ENCODE measurements at regions not wholly inside any gene's neighbourhood (a gene's known extent, or its start where the extent isn't known, plus 50 kb on each side); places are given as distances from the start of the nearest gene placed in this dataset.
"Not testable (repeated sequence)": the region's sequence is repeated elsewhere in the genome, so short reads cannot be mapped to it uniquely, and the experiment has no call there.

DNA sequence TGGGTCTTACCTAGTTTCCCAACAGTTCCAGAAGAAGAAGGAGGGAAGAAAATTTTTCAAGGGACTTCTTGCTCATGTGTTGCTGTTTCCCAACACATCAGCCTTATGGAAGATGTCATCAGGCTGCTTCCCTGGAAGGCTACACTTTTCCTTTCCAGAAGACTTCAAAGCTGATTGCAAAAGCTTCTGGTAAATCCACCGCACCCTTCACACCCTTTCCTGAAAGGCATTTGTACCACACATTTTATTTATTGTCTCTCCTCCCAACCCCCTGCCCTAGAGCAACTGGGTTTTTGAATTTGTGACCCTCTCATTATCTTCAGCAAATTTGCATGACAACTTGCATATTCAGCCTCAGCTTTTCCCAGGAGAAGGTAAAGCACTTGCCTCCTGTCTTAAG lies 80.5 kb upstream of the POTED start:
- H3K27ac ChIP-seq (ENCODE audit: low read depth in 1 of 2, low read length in 2 of 2); H3K4me1 Mint-ChIP-seq; DNase-seq; H4K20me1 ChIP-seq (ENCODE audit: insufficient read depth, low read length); H3K27me3 ChIP-seq (ENCODE audit: control insufficient read depth in 2 of 2, insufficient read depth in 2 of 2, low read length in 2 of 2); H3K4me2 ChIP-seq (replicated peaks; ENCODE audit: extremely low read depth, low read length, poor library complexity, severe bottlenecking); H3K36me3 Mint-ChIP-seq; H3K4me3 Mint-ChIP-seq; H3K4me3 ChIP-seq (replicated peaks in 1 of 3; ENCODE audit: low read depth in 2 of 3, low read length in 3 of 3); H3K27me3 Mint-ChIP-seq (ENCODE audit: low read depth in 3 of 3); H3K27ac Mint-ChIP-seq; H3K9ac ChIP-seq (ENCODE audit: insufficient read depth, low read length, poor library complexity, severe bottlenecking); H3K36me3 ChIP-seq (replicated peaks in 1 of 2; ENCODE audit: control insufficient read depth in 1 of 2, insufficient read depth in 2 of 2, low read length in 2 of 2); intact Hi-C loops (cut with micrococcal nuclease); H3K79me2 ChIP-seq (ENCODE audit: insufficient read depth, low read length); H2AFZ ChIP-seq (ENCODE audit: insufficient read depth, low read depth, low read length, poor library complexity, severe bottlenecking); H3K4me1 ChIP-seq (ENCODE audit: control insufficient read depth in 1 of 2, insufficient read depth in 2 of 2, low read length in 2 of 2): not testable (repeated sequence)
- 43% methylated on average over 1 of the region's 1 CpG for WGBS (ENCODE audit: insufficient coverage)
- H3K9me3 Mint-ChIP-seq, result peaks cover 0 to 17% (median 3%) of the 10 kb centered on the region in 7 donors
- H3K9me3 ChIP-seq (replicated peaks in 1 of 2; ENCODE audit: control insufficient read depth in 1 of 2, insufficient read depth in 1 of 2, low read length in 2 of 2), result peaks cover 14 to 19% of the 10 kb centered on the region in 2 donors

DNA sequence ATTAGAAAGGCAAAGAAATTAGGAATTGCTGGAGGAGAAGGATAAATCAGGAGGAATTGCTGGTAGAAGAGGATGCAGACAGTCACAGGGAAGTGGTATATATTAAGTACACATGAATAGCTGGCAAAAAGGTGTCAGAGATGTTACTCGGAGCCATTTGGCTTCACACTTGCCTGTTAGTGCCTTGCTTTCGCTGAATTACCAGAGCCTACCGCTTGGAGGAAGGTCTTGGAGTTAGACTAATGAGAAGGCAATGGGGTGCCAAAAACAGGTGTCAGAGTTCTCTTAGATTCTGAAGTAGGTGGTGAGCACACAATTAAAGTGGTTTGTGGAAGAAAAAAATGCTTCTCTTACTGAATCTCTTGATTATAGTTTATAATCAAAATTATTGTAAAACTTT lies 79.9 kb upstream of the POTED start:
- H3K9me3 Mint-ChIP-seq, result peaks cover 0 to 17% (median 3%) of the 10 kb centered on the region in 7 donors
- H3K79me2 ChIP-seq (ENCODE audit: insufficient read depth, low read length); H3K27ac ChIP-seq (ENCODE audit: low read depth in 1 of 2, low read length in 2 of 2); H3K36me3 ChIP-seq (replicated peaks in 1 of 2; ENCODE audit: control insufficient read depth in 1 of 2, insufficient read depth in 2 of 2, low read length in 2 of 2); H3K4me1 Mint-ChIP-seq; H3K36me3 Mint-ChIP-seq; intact Hi-C loops (cut with micrococcal nuclease); H3K4me3 ChIP-seq (replicated peaks in 1 of 3; ENCODE audit: low read depth in 2 of 3, low read length in 3 of 3); H3K4me3 Mint-ChIP-seq; H3K4me1 ChIP-seq (ENCODE audit: control insufficient read depth in 1 of 2, insufficient read depth in 2 of 2, low read length in 2 of 2); H4K20me1 ChIP-seq (ENCODE audit: insufficient read depth, low read length); H3K27me3 ChIP-seq (ENCODE audit: control insufficient read depth in 2 of 2, insufficient read depth in 2 of 2, low read length in 2 of 2); H3K27ac Mint-ChIP-seq; DNase-seq; H3K27me3 Mint-ChIP-seq (ENCODE audit: low read depth in 3 of 3); H2AFZ ChIP-seq (ENCODE audit: insufficient read depth, low read depth, low read length, poor library complexity, severe bottlenecking); H3K9ac ChIP-seq (ENCODE audit: insufficient read depth, low read length, poor library complexity, severe bottlenecking); H3K4me2 ChIP-seq (replicated peaks; ENCODE audit: extremely low read depth, low read length, poor library complexity, severe bottlenecking): not testable (repeated sequence)
- WGBS (ENCODE audit: insufficient coverage), result 52% methylated on average over 3 of the region's 3 CpGs
- H3K9me3 ChIP-seq (replicated peaks in 1 of 2; ENCODE audit: control insufficient read depth in 1 of 2, insufficient read depth in 1 of 2, low read length in 2 of 2), result peaks cover 14 to 19% of the 10 kb centered on the region in 2 donors

DNA sequence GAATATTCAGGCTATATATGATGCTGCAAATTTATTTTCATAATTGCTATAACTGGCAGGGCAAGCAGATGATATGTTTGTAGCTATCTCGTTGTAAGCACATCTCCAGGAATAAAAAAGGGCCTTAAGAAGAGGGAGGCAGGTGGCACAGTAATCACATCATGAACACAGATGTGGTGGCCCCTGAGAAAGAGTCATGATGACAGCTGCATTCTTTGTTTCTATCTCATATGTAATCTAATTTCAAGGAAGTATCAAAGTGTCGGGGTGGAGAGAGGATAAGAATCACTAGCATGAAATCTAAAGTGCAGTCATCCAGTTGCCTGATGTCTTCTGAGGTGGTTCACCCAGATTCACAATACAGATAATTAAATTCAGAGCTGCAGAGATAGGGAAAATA lies 78.9 kb upstream of the POTED start:
- H3K9me3 ChIP-seq (replicated peaks in 1 of 2; ENCODE audit: control insufficient read depth in 1 of 2, insufficient read depth in 1 of 2, low read length in 2 of 2), result peaks cover 11 to 12% of the 10 kb centered on the region in 2 donors
- H3K4me1 ChIP-seq (ENCODE audit: control insufficient read depth in 1 of 2, insufficient read depth in 2 of 2, low read length in 2 of 2); H3K36me3 ChIP-seq (replicated peaks in 1 of 2; ENCODE audit: control insufficient read depth in 1 of 2, insufficient read depth in 2 of 2, low read length in 2 of 2); H3K27me3 Mint-ChIP-seq (ENCODE audit: low read depth in 3 of 3); H3K4me1 Mint-ChIP-seq; H3K27ac ChIP-seq (ENCODE audit: low read depth in 1 of 2, low read length in 2 of 2); H4K20me1 ChIP-seq (ENCODE audit: insufficient read depth, low read length); intact Hi-C loops (cut with micrococcal nuclease); H2AFZ ChIP-seq (ENCODE audit: insufficient read depth, low read depth, low read length, poor library complexity, severe bottlenecking); H3K4me3 Mint-ChIP-seq; H3K27me3 ChIP-seq (ENCODE audit: control insufficient read depth in 2 of 2, insufficient read depth in 2 of 2, low read length in 2 of 2); H3K27ac Mint-ChIP-seq; H3K9ac ChIP-seq (ENCODE audit: insufficient read depth, low read length, poor library complexity, severe bottlenecking); H3K79me2 ChIP-seq (ENCODE audit: insufficient read depth, low read length); H3K4me2 ChIP-seq (replicated peaks; ENCODE audit: extremely low read depth, low read length, poor library complexity, severe bottlenecking); H3K4me3 ChIP-seq (replicated peaks in 1 of 3; ENCODE audit: low read depth in 2 of 3, low read length in 3 of 3); DNase-seq; H3K36me3 Mint-ChIP-seq: not testable (repeated sequence)
- WGBS (ENCODE audit: insufficient coverage), result no CpG with 5 or more reads among the region's 2 CpGs
- H3K9me3 Mint-ChIP-seq, result peaks cover 0 to 20% (median 5%) of the 10 kb centered on the region in 7 donors

DNA sequence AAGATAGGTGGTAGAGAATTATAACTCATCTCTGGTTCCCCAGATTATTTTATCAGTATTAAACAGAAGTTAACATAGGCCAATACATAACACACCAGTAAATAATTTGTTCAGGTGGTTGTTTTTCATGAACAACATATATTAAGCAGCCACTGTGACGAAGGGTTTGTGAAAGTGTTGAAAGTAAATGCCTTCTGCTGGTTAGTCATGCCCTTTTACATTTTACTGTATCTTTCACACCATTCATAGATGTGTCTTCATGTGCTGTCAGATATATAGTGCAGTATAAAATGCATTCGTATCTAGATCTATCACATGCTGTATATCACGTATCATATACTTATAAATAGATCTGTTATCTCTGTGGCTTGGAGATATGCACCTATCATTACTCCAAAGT lies 66.1 kb upstream of the POTED start:
- H3K27ac ChIP-seq (ENCODE audit: low read depth in 1 of 2, low read length in 2 of 2); H3K9ac ChIP-seq (ENCODE audit: insufficient read depth, low read length, poor library complexity, severe bottlenecking); H3K36me3 Mint-ChIP-seq; H3K4me2 ChIP-seq (replicated peaks; ENCODE audit: extremely low read depth, low read length, poor library complexity, severe bottlenecking); H4K20me1 ChIP-seq (ENCODE audit: insufficient read depth, low read length); H3K27ac Mint-ChIP-seq; H3K4me3 Mint-ChIP-seq; H3K36me3 ChIP-seq (replicated peaks in 1 of 2; ENCODE audit: control insufficient read depth in 1 of 2, insufficient read depth in 2 of 2, low read length in 2 of 2); H3K27me3 Mint-ChIP-seq (ENCODE audit: low read depth in 3 of 3); intact Hi-C loops (cut with micrococcal nuclease); H3K9me3 ChIP-seq (replicated peaks in 1 of 2; ENCODE audit: control insufficient read depth in 1 of 2, insufficient read depth in 1 of 2, low read length in 2 of 2); H3K27me3 ChIP-seq (ENCODE audit: control insufficient read depth in 2 of 2, insufficient read depth in 2 of 2, low read length in 2 of 2); H3K4me3 ChIP-seq (replicated peaks in 1 of 3; ENCODE audit: low read depth in 2 of 3, low read length in 3 of 3); H3K79me2 ChIP-seq (ENCODE audit: insufficient read depth, low read length); H3K4me1 Mint-ChIP-seq; DNase-seq; H2AFZ ChIP-seq (ENCODE audit: insufficient read depth, low read depth, low read length, poor library complexity, severe bottlenecking); H3K4me1 ChIP-seq (ENCODE audit: control insufficient read depth in 1 of 2, insufficient read depth in 2 of 2, low read length in 2 of 2): not testable (repeated sequence)
- no CpG with 5 or more reads among the region's 3 CpGs for WGBS (ENCODE audit: insufficient coverage)
- peaks cover 0 to 15% (median 3%) of the 10 kb centered on the region in 7 donors for H3K9me3 Mint-ChIP-seq

Data from CD14-positive monocyte (primary cell).